ENCODE measurements at regions not wholly inside any gene's neighbourhood (a gene's known extent, or its start where the extent isn't known, plus 50 kb on each side); places are given as distances from the start of the nearest gene placed in this dataset.

DNA sequence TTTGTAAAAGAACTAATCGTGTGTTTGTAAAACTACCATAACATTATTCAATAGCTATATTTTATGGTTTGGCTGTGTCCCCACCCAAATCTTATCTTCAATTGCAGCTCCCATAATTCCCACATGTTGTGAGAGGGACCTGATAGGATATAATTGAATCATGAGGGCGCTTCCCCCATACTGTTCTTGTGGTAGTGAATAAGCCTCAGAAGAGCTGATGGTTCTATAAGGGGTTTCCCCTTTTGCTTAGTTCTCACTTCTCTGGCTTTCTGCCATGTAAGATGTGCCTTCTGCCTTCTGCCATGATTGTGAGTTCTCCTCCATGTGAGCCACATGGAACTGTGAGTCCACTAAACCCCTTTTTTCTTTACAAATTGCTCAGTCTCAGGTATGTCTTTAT, 1372.3 kb downstream of the AMY1C start:
- H3K79me2 ChIP-seq (ENCODE audit: insufficient read depth, low read length): no peaks in the 10 kb centered on the region
- TF ChIP-seq, protein P1, sequence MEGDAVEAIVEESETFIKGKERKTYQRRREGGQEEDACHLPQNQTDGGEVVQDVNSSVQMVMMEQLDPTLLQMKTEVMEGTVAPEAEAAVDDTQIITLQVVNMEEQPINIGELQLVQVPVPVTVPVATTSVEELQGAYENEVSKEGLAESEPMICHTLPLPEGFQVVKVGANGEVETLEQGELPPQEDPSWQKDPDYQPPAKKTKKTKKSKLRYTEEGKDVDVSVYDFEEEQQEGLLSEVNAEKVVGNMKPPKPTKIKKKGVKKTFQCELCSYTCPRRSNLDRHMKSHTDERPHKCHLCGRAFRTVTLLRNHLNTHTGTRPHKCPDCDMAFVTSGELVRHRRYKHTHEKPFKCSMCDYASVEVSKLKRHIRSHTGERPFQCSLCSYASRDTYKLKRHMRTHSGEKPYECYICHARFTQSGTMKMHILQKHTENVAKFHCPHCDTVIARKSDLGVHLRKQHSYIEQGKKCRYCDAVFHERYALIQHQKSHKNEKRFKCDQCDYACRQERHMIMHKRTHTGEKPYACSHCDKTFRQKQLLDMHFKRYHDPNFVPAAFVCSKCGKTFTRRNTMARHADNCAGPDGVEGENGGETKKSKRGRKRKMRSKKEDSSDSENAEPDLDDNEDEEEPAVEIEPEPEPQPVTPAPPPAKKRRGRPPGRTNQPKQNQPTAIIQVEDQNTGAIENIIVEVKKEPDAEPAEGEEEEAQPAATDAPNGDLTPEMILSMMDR (conservative IDR thresholded peaks at IDR 0.05; ENCODE audit: low read length): no peak
- no peak for TF ChIP-seq EZH2phosphoT487 (IDR thresholded peaks at IDR 0.05; ENCODE audit: borderline replicate concordance)
- no peaks in the 10 kb centered on the region for H3K9me3 ChIP-seq (ENCODE audit: insufficient read depth, low read depth, low read length)
- no peak overlapping the region for H3K4me3 ChIP-seq (ENCODE audit: low read length, poor library complexity, severe bottlenecking)
- H3F3A ChIP-seq (ENCODE audit: low read depth): no peaks in the 10 kb centered on the region
- no peaks in the 10 kb centered on the region for H3K9me2 ChIP-seq (replicated peaks; ENCODE audit: low read depth, low read length)
- H4K20me1 ChIP-seq (ENCODE audit: insufficient read depth, low read length, poor library complexity, severe bottlenecking): no peaks in the 10 kb centered on the region
- H3K36me3 ChIP-seq (ENCODE audit: insufficient read depth, low read length): no peaks in the 10 kb centered on the region
- no peak overlapping the region for H3K4me2 ChIP-seq (ENCODE audit: low read depth, low read length, poor library complexity, severe bottlenecking)
- no peaks in the 10 kb centered on the region for H3K27me3 ChIP-seq (ENCODE audit: insufficient read depth, low read length, poor library complexity, severe bottlenecking)
- H3K4me1 ChIP-seq (ENCODE audit: insufficient read depth, low read length, poor library complexity, severe bottlenecking): no peaks in the 10 kb centered on the region
- H2AFZ ChIP-seq (ENCODE audit: low read length): no peak overlapping the region
- H3K9ac ChIP-seq (ENCODE audit: low read depth, low read length, poor library complexity, severe bottlenecking): no peak overlapping the region

DNA sequence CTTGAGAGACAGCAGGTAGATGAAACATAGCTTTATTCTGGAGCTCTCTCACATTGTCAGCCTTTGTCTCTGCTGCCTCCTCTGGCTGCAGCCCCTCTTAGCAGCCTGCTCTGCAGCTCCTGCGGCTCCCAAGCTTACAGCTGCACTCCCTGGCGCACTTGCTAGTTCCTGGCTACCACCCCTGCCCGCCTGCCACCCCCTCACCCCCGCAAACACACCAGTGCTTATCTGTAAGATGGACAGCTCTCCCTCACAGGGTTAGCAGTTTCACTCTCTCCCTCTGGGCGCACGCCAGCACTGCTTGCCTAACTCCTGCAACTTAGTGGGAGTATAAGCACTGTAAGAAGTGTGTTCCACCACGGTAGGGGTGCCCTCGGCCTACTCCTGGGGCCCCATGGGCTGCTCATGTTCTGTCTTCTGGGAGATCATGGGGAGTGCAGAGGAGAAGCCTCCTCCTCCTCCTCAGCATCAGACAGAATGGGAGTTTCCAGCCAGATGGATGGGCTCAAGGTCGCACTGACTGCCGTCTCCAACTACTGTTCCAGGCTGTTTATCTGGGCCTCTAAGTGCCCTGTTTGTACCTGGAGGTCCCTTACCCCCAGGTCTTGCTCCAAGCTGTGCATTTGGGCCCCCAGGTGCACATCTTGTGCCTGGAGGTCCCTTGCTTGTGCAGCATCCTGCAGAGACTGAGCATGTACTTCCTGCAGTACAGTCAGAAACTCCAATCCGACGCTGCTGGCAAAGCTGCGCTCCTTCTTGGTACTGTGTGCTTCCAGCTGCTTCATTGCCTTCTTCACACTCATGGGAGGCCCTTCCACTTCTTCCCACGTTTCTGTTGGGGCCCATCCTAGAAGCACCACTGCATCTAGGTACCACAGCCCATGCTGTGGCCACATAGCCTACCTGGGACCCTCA, 1388.1 kb downstream of the AMY1C start:
- H3F3A ChIP-seq (ENCODE audit: low read depth): no peaks in the 10 kb centered on the region
- TF ChIP-seq, protein P1 (conservative IDR thresholded peaks at IDR 0.05; ENCODE audit: low read length): no peak; the same call in 1 of the 2 replicates
- no peak for TF ChIP-seq EZH2phosphoT487 (IDR thresholded peaks at IDR 0.05; ENCODE audit: borderline replicate concordance)
- H3K9ac ChIP-seq (ENCODE audit: low read depth, low read length, poor library complexity, severe bottlenecking): no peak overlapping the region
- no peaks in the 10 kb centered on the region for H4K20me1 ChIP-seq (ENCODE audit: insufficient read depth, low read length, poor library complexity, severe bottlenecking)
- no peaks in the 10 kb centered on the region for H3K79me2 ChIP-seq (ENCODE audit: insufficient read depth, low read length)
- H2AFZ ChIP-seq (ENCODE audit: low read length): no peak overlapping the region
- H3K4me1 ChIP-seq (ENCODE audit: insufficient read depth, low read length, poor library complexity, severe bottlenecking): no peaks in the 10 kb centered on the region
- H3K27me3 ChIP-seq (ENCODE audit: insufficient read depth, low read length, poor library complexity, severe bottlenecking): no peaks in the 10 kb centered on the region
- H3K4me3 ChIP-seq (ENCODE audit: low read length, poor library complexity, severe bottlenecking): no peak overlapping the region
- no peaks in the 10 kb centered on the region for H3K9me2 ChIP-seq (replicated peaks; ENCODE audit: low read depth, low read length)
- no peaks in the 10 kb centered on the region for H3K9me3 ChIP-seq (ENCODE audit: insufficient read depth, low read depth, low read length)
- H3K4me2 ChIP-seq (ENCODE audit: low read depth, low read length, poor library complexity, severe bottlenecking): no peak overlapping the region
- no peaks in the 10 kb centered on the region for H3K36me3 ChIP-seq (ENCODE audit: insufficient read depth, low read length)

DNA sequence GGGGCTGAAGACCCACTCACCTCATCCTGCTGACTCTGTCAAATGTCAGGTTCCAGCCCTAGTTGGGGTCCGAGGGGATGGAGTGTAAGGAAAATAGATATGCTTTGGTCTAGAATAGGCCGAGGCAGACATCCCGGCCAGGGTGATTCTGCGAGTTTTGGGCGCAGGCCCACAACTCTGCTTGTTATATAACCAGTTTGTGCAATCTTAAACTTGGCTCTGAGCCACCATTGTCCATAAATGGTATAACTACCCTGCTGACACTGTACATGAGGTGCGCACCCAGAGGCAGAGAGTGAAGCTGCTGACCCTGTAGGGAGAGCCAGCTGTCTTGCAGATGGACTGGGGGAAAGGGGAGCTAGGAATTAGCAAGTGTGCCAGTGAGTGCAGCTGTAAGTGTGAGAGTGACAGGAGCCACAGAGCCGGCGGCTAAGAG, 1388.8 kb downstream of the AMY1C start:
- Histone ChIP-seq H3K27me3 (ENCODE audit: insufficient read depth, low read length, poor library complexity, severe bottlenecking) (no peaks in the 10 kb centered on the region), H3K4me1 (ENCODE audit: insufficient read depth, low read length, poor library complexity, severe bottlenecking) (no peaks in the 10 kb centered on the region), H3F3A (ENCODE audit: low read depth) (no peaks in the 10 kb centered on the region), H3K9me2 (replicated peaks; ENCODE audit: low read depth, low read length) (no peaks in the 10 kb centered on the region), H3K9ac (ENCODE audit: low read depth, low read length, poor library complexity, severe bottlenecking) (no peak overlapping the region), H3K4me3 (ENCODE audit: low read length, poor library complexity, severe bottlenecking) (no peak overlapping the region), H3K79me2 (ENCODE audit: insufficient read depth, low read length) (no peaks in the 10 kb centered on the region), H2AFZ (ENCODE audit: low read length) (no peak overlapping the region), H4K20me1 (ENCODE audit: insufficient read depth, low read length, poor library complexity, severe bottlenecking) (no peaks in the 10 kb centered on the region), H3K4me2 (ENCODE audit: low read depth, low read length, poor library complexity, severe bottlenecking) (no peak overlapping the region), H3K9me3 (ENCODE audit: insufficient read depth, low read depth, low read length) (no peaks in the 10 kb centered on the region), H3K36me3 (ENCODE audit: insufficient read depth, low read length) (no peaks in the 10 kb centered on the region)
- TF ChIP-seq, protein P1 (conservative IDR thresholded peaks at IDR 0.05; ENCODE audit: low read length): no peak
- no peak for TF ChIP-seq EZH2phosphoT487 (IDR thresholded peaks at IDR 0.05; ENCODE audit: borderline replicate concordance)
